Neural cell (in vitro differentiated cells): ENCODE measurements at regions not wholly inside any gene's neighbourhood (a gene's known extent, or its start where the extent isn't known, plus 50 kb on each side); places are given as distances from the start of the nearest gene placed in this dataset.

Experiments
- EP300 ChIP-seq: fragments of 450-650 bp; conservative IDR thresholded peaks from 2 replicates; pipeline ENCODE4 v1.6.1; 2014; ENCODE audit warnings: antibody characterized with exemption, mild to moderate bottlenecking, moderate library complexity; ENCODE audit not compliant: poor library complexity, severe bottlenecking
- EZH2 ChIP-seq: fragments of 200-600, 300-800 bp; shearing (Covaris generic), sonication (generic); IDR thresholded peaks from 2 replicates; pipeline ENCODE4 v1.6.1; 2014; ENCODE audit warnings: antibody characterized with exemption, low read length, borderline replicate concordance, mild to moderate bottlenecking; ENCODE audit not compliant: insufficient read depth, poor library complexity, severe bottlenecking
- MXI1 ChIP-seq: fragments of 450-650 bp; conservative IDR thresholded peaks from 2 replicates; pipeline ENCODE4 v1.6.1; 2014; ENCODE audit warnings: antibody characterized with exemption, mild to moderate bottlenecking; ENCODE audit not compliant: poor library complexity, severe bottlenecking
- POLR2AphosphoS5 ChIP-seq: IDR thresholded peaks from 2 replicates; pipeline ENCODE4 v1.6.1; 2012
- RAD21 ChIP-seq: fragments of 450-650 bp; conservative IDR thresholded peaks from 2 replicates; pipeline ENCODE4 v1.6.1; 2014; ENCODE audit warnings: antibody characterized with exemption, mild to moderate bottlenecking, moderate library complexity
- REST ChIP-seq: IDR thresholded peaks from 2 replicates; pipeline ENCODE4 v1.6.1; 2012; ENCODE audit warnings: borderline replicate concordance
- TAF1 ChIP-seq: IDR thresholded peaks from 2 replicates; pipeline ENCODE4 v1.6.1; 2012; ENCODE audit warnings: low read depth
- TF ChIP-seq, protein P1 (sequence below): fragments of 450-650 bp; IDR thresholded peaks from 2 replicates; pipeline ENCODE4 v1.5.1; 2014; ENCODE audit warnings: antibody characterized with exemption, mild to moderate bottlenecking, moderate library complexity; ENCODE audit not compliant: poor library complexity, severe bottlenecking

DNA sequence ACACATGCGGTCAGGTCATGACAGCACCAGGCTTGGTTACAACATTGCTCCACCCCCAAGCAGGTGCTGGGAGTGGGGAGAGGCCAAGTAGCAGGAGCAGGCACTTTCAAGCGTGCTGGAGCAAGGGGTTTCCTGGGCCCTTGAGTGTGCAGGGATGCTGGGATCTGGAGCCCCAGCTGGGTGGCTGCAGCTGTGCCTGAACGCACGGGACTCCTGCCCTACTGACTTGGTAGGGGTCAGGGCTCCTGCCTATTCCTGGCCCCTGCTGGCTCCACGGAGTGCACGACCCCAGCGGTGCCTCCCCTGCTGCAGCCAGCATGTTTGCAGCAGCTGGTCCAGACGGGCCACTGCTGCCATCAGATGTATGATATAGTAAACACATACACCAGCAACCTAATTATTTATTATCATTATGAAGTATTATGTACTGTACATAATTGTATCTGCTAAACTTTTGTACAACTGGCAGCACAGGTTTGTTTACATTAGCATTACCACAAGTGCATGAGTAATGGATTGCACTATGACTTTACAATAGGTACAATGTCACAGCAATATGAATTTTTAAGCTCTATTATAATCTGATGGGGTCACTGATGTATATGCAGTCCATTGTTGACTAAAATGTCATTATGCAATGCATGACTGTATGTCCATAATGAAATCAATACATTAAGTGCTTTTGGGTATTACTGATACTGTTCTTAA lies 620.6 kb downstream of the RAPGEF2 start:
- TF ChIP-seq MXI1 (no peak), POLR2AphosphoS5 (no peak), TAF1 (no peak), EP300 (no peak), EZH2 (no peak), RAD21 (no peak), REST (no peak)
- TF ChIP-seq, protein P1, sequence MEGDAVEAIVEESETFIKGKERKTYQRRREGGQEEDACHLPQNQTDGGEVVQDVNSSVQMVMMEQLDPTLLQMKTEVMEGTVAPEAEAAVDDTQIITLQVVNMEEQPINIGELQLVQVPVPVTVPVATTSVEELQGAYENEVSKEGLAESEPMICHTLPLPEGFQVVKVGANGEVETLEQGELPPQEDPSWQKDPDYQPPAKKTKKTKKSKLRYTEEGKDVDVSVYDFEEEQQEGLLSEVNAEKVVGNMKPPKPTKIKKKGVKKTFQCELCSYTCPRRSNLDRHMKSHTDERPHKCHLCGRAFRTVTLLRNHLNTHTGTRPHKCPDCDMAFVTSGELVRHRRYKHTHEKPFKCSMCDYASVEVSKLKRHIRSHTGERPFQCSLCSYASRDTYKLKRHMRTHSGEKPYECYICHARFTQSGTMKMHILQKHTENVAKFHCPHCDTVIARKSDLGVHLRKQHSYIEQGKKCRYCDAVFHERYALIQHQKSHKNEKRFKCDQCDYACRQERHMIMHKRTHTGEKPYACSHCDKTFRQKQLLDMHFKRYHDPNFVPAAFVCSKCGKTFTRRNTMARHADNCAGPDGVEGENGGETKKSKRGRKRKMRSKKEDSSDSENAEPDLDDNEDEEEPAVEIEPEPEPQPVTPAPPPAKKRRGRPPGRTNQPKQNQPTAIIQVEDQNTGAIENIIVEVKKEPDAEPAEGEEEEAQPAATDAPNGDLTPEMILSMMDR: no peak
